DND-41 (cell line): ENCODE measurements at regions not wholly inside any gene's neighbourhood (a gene's known extent, or its start where the extent isn't known, plus 50 kb on each side); places are given as distances from the start of the nearest gene placed in this dataset.

Experiments
- EZH2 ChIP-seq: IDR thresholded peaks from 3 replicates; pipeline ENCODE4 v1.6.1; 2012; ENCODE audit warnings: borderline replicate concordance, low read depth, mild to moderate bottlenecking, moderate library complexity, low read length, inconsistent platforms; ENCODE audit not compliant: severe bottlenecking
- TF ChIP-seq, protein P1 (sequence below): IDR thresholded peaks from 2 replicates; pipeline ENCODE4 v1.5.1; 2012; ENCODE audit warnings: borderline replicate concordance, low read length, moderate library complexity, mild to moderate bottlenecking; ENCODE audit not compliant: poor library complexity, severe bottlenecking; ENCODE audit errors: extremely low read depth

DNA sequence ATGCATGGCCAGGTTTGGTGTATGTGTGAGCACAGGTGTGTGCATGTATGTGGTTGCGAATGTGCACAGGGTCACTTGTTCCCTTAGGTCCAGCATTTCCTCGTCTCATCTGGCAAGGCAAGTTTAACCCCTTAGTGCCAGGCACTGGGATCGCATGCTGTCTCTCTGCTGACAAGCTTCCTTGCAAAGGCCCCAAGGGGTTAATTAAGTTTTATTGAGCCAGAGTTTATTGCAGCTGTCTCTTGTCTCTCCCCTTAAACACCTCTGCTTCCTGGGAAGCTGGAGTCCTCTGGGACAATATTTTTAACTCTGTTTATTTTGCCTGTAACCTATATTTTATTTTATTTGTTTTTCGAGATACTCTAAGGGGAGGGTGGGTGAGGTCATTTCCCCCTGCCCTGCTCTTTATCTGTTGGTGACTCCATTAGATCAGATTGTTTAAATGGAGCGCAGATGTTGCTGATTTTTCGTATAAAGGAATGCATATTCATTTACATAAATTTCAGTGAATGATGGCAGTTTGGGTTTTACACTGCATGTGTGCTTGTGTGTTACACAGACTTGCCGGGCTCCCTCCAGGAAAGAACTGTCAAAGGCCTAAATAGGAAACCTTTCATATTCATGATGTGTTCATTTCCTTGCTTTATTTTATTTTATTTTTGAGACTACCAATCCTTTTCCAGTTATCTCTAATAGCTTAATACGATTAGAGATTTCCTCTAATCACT lies 99.7 kb downstream of the CBLN1 start:
- TF ChIP-seq, protein P1, sequence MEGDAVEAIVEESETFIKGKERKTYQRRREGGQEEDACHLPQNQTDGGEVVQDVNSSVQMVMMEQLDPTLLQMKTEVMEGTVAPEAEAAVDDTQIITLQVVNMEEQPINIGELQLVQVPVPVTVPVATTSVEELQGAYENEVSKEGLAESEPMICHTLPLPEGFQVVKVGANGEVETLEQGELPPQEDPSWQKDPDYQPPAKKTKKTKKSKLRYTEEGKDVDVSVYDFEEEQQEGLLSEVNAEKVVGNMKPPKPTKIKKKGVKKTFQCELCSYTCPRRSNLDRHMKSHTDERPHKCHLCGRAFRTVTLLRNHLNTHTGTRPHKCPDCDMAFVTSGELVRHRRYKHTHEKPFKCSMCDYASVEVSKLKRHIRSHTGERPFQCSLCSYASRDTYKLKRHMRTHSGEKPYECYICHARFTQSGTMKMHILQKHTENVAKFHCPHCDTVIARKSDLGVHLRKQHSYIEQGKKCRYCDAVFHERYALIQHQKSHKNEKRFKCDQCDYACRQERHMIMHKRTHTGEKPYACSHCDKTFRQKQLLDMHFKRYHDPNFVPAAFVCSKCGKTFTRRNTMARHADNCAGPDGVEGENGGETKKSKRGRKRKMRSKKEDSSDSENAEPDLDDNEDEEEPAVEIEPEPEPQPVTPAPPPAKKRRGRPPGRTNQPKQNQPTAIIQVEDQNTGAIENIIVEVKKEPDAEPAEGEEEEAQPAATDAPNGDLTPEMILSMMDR: no peak
- no peak for TF ChIP-seq EZH2
